HG02610 (cell line): ENCODE measurements at regions not wholly inside any gene's neighbourhood (a gene's known extent, or its start where the extent isn't known, plus 50 kb on each side); places are given as distances from the start of the nearest gene placed in this dataset.
A peak's percentile ranks its signal among the peaks of the same experiment; 100 is the strongest.
"Not testable (repeated sequence)": the region's sequence is repeated elsewhere in the genome, so short reads cannot be mapped to it uniquely, and the experiment has no call there.

Source experiments
- ATAC-seq: cut with Tn5 transposase; IDR thresholded peaks from one replicate; pipeline ENCODE4 v1.9.1; 2021; ENCODE audit warnings: mild to moderate bottlenecking, moderate library complexity; ENCODE audit not compliant: unreplicated experiment

DNA sequence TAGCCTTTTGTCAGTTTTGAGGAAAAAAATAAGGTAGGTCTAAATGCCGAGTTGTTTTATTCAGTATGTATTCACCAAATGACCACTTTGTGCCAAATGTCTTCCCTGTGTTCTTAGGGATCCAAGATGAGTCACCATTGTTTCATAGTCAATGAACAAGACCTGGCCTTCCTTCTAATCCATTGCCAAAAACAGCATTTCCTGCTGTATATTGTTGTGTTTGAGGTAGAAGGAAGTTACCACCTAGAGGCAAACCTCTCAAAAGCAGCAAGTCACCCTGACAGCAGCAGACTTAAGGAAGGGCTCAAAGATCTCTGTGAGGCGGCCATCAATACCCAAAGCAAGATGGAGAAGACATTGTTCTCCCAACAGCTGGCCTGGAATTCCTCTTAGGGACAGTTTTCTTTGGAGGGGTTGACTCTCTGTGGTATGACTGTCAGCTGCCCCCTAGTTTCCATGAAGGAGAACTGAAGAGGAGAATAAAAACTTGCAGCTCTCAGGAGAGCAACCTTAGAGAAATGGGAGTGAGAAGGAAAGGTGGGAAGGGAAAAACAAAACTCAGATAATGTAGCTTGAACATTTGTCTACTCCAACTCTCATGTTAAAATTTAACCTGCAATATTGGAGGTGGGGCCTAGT is 328.3 kb downstream of the LRATD1 start:
- ATAC-seq: no peak

DNA sequence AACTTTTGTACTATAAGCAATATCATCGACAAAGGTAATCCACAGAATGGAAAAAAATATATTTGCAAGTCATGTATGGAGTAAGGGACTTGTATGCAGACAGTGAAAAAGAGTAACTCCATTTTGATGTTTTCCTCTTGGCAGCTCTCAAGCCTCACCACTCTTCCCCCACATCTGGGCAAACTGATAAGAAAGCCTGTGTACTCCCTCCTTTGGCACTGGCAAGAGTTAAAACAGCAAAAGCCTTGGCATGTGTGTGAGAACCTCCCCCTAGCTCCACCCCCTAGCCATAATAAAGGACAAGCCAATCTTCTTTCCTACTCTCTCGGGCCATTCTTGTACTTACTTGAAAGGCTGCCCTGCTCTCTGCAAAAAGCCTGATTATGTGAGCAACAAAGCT is 335.2 kb downstream of the LRATD1 start:
- ATAC-seq: no peak

DNA sequence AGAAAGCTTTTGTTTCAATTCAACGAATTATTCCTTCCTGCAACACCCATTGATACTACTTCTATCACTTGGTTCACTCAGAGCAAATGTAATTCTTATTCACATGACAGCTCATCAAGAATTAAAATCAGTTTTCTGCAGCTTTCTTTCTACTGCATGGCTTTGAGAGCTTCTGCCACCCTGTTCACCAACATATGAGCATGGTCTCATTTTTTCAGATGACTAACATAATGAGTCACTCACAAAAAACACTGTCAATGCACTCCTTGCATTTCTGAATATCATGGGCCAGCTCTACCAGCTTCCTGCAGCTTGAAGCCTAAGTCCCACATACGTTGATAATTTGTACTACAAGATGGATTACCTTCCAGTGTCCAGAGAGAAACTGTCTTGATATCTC is 342.9 kb downstream of the LRATD1 start:
- no peak for ATAC-seq

DNA sequence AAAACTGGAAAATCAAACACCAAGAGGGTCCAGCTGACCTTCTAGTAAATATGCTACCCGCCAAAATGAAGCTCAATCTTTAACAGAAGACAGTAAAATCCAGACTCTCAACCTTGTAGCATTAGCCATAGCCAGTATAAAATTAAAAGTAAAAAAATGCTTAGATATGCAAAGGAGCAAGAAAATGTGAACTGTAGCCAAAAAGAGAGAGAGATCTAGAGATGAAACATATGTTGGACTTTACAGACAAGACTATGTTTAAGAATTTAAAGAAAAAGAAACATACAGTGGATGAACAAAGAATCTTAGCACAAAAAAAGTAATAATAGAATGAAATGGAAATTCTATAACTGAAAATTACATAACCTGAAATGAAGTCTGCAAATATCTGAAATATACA is 344.5 kb downstream of the LRATD1 start:
- ATAC-seq: no peak

DNA sequence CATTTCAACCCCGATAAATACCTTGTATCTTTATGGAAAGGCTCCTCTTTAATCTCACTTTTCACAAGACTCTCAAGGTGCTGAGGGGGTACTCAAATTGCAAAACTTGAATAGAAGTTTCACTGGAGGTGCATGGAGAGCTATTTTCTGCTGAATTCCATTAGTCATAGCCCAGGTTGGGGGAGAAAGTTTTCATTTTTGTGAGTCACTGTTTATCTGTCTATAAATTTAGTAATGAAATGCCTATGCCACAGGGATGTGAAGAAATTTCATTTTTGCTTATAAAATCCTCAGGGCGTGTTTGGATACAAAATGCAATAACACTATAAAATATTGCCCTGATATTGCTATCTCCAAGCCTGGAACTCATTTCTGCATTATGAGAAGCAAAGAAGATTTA is 346.3 kb downstream of the LRATD1 start:
- no peak for ATAC-seq

DNA sequence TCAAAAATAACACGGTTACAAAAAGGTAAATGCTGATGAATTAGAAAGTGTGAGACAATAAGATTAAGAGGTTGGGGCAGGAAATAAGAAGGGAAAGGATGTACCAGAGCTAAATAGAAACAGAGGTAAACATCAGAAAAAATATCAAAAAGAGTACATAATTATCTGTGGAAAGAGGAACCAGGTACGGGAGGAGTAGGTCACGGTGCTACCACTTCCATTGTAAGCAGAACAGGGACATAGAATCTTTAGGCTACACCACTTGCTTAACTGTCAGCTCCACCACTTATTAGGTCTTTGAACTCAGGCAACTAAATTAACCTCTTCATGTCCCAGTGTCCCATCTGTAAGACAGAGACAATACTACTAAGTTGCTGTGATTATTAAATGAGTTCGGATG is 350.3 kb downstream of the LRATD1 start:
- ATAC-seq: no peak

DNA sequence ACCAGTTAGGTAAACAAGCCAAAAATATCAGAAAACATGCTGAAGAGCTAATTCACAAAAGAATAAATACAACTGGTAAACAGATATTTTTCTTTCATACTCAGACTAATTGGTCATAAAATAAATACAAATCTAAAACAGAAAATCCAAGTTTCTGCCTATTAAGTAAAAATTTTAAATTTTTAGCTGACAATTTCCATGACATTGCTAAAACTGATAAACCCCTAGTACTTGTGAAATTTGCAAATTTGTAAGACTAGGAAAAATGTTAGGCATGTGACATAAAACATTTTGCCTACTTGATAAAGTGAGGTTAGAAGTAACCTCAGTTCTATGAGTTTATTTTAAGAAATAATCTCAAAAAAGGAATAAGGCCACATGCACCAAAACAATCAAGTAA is 356.1 kb downstream of the LRATD1 start:
- no peak for ATAC-seq

DNA sequence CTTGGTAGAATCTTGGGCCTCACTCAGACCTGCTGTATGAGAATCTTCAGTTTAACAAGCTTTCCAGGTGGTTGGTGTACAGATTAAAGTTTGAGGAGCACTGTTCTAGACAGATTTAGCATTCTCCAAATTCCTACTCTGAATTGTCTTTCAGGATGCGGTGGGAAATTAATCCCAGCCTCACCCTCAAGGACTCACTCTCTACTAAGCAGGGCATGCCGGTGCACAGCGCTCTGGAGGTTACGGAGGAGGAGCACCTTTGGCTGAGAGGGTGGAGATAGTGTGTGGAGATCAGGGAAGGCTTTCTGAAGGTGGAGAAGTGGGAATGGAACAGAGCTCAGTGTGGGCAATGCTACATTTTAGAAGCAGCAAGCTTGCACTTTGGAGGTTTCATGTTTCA is 359.2 kb downstream of the LRATD1 start:
- ATAC-seq: no peak

DNA sequence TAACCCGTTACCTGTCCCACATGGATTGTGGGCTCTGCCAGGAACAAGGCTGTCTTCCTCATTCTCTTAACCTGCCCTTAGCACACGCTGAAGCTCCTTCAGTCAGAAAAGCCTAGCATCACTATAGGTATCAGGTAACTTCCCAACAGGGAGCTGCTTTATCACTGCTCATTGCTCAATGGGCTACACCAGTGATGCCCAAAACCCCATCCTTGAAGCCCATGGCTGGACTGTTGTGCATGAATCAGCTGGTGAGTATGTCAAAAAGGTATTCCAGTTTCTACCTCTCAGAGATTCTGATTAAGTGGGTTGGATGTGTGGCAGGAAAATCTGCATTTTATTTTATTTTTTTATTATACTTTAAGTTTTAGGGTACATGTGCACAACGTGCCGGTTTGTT is 362.2 kb downstream of the LRATD1 start:
- no peak for ATAC-seq

DNA sequence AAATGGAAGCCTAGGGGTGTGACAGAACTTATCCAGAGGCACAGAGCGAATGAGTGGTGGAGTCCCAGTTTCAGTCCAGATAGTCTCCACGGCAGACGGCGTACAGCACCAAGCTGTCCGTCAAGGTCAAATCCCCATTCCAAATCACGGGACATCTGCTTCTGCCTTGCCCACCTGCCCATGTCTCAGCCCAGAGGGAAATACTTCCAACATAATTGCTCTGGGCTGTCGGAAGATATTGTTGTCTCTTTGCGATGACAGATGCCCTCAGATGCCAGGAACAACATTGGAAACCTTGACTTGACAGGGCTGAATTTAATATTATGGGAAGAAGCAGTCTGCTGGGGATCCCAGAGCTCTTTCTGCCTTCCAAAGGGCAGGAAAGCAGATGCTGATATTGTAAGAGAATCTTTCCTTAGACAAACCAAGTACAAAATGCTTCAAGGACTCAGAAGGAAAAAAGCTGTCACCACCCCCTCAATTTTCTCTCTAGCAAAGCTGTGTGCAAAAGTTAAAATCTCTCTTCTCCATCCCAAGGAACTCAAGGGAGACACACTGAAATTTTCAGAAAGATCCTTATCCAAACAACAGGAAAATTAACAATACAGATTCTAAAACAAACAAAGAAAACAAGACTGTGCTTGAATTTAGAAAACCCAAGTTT is 364.0 kb downstream of the LRATD1 start:
- ATAC-seq: no peak

DNA sequence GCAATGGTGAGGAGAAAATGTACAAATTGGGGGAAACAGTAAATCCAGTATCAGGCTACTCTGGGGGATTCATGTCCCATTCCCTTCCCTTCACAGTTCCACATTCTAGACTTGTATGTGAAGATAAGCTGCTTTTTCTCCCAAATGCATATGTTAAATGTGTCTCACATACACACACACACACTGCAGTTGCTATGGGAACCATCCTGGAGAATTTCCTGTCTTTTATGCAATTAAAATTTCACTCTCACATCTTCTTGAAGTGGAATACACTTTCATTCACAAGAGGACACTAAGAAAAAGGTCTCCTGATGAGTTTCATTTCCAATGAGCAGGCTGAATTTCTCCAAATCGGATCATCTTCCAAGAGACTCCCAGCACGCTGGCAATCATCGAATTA is 366.0 kb downstream of the LRATD1 start:
- no peak for ATAC-seq

DNA sequence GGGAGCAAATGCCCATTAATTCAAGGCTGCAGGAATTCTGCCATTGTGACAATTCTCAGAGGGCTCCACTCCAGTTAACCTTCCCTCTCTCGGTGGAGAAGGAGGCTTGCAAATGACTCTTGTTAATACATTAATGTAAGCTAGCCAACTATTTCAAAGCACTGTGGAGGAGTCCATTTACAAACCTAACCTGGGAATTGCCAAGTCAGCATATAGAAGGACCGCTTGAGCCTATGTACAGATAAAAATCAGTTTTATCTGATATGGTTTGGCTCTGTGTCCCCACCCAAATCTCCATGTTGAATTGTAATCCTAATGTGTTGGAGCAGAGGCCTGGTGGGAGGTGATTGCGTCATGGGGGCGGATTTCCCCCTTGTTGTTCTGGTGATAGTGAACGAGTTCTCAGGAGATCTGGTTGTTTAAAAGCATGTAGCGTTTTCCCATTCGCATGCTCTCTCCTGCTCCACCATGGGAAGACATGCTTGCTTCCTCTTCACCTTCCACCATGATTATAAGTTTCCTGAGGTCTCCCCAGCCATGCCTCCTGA is 366.7 kb downstream of the LRATD1 start:
- no peak for ATAC-seq

DNA sequence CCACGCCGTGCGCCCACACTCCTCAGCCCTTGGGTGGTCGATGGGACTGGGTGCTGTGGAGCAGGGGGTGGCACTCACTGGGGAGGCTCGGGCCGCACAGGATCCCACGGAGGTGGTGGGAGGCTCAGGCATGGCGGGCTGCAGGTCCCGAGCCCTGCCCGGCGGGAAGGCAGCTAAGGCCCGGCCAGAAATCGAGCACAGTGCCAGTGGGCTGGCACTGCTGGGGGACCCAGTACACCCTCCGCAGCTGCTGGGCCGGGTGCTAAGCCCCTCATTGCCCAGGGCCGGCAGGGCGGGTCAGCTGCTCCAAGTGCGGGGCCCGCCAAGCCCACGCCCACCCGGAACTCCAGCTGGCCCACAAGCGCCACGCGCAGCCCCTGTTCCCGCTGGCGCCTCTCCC is 370.0 kb downstream of the LRATD1 start:
- not testable (repeated sequence) for ATAC-seq

DNA sequence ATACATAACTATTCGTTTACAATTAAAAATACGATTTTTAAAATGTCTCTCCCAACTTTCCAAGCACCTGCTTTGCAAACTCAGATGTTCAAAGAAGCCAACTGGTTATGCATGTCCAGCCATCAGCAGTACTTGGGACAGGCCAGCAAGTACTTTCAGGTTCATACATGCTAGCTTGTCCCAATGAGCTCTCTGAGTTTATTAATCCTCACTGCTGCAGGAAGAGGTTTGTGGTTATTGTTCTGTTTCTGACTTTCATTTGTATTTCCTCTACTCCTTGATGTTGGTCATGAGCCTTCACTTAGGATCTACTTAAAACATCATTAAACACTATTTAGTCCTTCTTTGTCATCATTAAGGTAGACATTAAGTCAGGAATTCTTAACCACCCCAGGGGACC is 374.1 kb downstream of the LRATD1 start:
- peak; percentile 55 for ATAC-seq

DNA sequence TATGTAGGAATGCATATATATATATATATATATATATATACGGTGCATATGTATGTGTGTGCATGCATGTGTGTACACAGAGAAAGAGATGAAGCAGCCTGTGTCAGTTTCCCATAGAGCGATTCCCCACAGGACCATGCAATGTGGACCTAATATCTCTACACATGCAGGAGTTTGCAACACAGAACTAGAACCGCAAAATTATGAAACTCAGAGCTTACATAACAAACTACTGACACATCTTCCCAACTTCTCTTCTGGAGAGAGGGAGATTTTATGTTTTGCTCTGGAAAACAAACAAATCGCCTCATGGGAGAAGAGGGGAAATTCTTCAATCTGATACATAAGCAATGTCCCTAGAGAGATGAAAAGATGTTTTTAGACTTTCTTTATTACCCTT is 377.2 kb downstream of the LRATD1 start:
- no peak for ATAC-seq

DNA sequence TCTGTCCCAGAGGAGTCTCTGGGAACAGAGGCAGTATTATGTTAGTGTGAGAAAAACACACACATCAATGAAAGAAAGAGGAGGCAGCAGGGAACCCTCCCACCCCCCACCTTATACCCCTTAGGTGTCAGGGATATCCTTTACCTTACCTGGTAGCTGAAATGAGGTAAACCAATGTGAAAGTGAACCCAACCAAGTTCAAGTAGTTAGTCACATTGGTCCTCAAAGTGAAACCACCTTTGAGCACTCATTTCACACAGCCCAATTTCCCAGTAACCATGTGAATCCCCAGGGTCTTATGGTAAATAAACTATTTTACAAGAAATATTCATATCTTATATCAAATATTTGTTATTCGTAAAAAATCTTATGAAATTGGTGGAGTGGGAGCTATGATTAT is 377.8 kb downstream of the LRATD1 start:
- ATAC-seq: peak; percentile 94

DNA sequence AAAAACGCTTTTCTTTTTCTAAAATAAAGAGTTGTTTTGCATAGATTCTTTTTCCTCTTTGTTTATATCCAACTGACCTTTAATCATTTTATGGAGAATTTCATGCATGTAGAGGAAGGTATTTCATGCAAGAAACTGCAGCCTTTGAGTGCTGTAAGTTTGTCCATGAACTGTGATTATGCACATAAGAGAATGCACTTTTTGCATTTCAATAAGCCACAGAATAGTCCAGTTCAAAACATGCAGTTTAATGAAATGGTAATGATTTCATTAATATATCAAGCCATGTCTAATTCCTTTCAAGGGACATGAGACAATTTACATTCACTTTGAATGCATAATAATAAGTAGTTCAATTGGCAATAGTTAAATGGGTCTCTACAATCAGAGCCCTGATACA is 386.3 kb downstream of the LRATD1 start:
- ATAC-seq: no peak

DNA sequence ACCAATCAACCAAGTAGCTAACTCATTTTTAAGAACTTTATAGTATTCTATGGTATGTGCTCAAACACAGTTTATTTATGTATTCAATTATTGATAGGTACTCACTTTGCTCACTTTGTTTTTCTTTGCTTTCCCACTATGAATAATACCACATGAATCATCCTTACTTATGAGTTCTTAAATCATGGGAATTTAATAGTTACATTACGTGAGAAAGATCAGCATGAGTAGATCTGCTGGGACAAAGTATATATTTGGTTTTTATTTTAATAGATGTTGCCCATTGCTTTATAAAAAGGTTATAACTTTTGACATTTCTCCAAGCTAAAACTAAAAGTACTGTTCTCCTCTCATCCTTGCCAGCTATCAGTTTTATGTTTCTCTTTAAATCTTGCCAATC is 390.7 kb downstream of the LRATD1 start:
- ATAC-seq: no peak

DNA sequence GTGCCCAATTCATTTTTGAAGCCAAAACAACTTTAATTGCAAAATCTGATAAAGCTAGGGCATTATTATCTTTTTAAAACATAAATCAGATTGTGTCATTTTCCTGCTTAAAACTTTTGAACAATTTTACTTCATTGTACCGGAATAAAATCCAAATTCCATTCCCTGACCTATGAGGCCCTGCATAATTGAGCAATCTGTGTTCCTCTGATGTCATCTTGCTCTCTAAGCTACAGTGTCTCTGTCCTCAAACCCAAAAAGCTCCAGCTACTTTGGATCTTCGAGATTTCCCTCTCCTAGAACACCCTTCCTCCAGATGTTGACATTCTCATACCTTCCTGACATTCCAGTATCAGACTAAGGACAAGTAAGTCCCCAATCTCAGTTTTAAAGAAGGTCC is 395.9 kb downstream of the LRATD1 start:
- ATAC-seq: no peak

DNA sequence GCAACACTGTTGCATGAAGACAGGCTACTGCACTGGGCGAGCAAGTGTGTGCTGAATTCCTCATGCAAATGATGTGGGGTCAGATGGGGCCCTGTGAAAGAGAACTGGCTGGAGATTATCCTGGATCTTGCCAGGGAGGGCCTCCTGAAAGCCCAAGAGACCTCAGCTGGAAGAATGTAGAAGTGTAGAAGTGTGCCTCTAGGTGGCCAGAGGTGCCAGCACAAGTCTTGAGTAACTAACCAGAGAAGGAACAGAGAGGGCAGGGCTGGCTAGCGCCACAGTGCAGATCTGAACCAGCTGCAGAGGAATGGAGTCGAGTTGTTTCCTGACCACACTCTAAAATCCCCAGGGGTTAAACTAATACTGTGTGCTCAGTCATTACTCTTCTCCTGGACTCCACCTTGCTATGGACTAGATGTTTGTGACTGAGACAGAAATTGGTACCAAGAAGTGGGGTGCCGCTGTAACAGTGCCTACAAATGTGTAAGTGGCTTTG is 399.3 kb downstream of the LRATD1 start:
- ATAC-seq: peak; percentile 98

DNA sequence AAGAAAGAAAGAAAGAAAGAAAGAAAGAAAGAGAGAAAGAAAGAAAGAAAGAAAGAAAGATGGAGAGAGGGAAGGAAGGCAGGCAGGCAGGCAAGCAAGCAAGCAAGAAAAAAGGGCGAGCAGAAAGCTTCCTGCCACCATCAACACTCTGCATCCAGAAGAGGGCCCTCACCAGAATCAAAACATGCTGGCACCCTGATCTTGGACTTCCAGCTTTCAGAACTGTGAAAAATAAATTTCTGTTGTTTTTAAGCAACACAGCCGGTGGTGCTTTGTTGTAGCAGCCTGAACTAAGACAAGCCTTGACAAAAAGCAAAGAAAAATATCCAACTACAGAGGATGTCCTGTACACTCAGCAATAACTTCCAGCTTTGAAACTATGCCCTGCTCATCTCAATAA is 401.7 kb downstream of the LRATD1 start:
- no peak for ATAC-seq

DNA sequence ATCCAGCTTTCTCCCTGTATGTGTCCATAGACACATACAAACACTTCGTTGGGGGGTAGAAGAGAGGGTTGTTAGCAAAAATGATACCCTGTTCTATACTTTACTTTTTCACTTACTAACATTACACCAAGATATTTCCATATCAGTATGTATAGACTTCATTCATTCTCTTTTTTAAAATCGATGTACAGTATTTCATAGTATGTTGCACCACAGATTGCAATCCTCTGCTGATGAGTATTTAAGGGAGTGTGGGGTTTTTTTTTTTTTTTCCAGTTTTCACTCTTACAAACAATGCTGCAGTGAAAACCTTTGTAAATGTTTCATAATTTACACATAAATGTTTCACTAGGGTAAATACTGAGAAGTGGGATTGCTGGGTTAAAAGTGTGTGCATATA is 402.3 kb downstream of the LRATD1 start:
- no peak for ATAC-seq
